ENCODE measurements at regions not wholly inside any gene's neighbourhood (a gene's known extent, or its start where the extent isn't known, plus 50 kb on each side); places are given as distances from the start of the nearest gene placed in this dataset.
"Not testable (repeated sequence)": the region's sequence is repeated elsewhere in the genome, so short reads cannot be mapped to it uniquely, and the experiment has no call there.

DNA sequence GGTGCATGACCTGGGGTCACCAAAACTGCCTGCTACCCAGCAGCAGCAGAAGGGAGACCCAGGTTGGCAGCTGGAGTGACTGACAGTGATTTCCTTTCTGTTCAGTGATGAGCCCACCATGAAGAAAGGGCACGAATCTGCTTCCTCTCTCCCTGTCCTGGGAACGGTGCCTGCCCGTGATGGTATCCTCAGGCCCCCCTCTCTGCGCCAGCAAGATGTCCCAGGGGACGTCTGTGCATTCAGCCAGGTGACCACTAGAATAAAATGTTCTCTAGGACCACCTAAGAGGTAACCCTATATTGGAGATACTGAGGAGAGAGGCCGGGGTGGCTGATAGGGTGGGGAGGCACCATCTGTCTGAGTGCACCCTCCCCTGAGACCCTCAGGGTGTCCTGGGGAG is 294.7 kb downstream of the QKI start:
- DNase-seq, result no peak

DNA sequence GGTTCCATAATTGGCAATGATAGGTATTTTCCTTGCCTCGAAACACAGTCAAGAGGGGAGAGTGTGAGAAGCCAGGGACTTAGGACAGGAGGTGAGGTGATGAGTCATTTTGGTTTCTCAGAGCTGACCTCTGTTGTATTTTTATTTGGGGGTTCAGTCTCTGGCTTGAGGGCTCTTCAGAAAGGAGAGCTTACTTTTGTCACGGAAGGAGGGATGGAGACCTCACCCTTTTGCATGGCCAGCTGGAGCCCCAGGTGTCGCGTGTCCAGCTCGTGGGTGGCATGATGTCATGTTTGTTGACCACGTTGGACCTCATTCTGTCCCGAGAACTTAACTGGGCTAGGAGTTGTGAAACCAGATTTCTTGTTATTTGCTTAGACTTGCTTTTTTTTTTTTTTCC is 293.9 kb downstream of the QKI start:
- DNase-seq, result no peak

DNA sequence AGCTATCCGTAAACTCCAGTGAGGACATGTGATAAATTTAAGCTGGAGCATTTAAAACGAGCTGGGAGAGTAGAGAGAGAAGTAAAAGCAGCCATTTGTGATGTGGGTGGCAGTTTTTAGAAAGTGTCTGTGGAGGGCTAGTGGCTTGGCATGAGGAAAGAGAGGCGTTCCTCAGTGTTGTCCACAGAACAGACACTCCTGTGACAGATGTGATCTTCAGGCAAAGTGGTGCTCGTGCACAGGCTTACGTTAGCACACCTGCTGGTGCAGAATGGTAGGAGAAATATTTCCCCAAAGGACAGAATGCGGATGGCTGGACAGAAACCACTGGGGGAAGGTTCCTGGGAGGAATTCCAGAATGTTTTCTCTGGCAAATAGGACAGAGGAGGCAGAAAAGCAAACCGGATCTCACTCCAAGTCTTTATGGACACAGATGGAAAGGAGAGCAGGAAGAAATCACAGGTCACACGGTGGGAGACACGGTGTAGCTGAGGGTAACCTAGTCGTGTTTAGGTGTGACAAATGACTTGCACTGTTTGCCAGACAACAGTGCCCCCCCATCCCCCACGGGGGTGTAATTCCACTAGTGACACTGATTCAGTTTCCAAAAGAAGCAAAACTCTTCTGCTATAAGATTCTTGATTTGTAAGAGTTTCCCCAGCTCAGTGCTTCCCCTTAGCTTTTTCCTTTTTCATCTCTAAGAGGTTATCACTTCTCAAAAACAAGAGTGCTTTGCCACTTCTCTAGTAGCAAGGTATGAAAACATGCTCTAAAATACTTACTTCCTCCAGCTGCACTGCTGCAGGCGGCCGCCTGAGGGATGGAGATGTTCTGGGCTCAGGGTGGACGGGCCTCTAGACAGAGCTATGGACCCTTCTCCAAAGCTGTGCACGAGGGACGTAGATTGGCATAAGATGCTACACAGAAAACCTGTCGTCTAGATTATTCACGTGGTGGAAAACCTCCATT is 293.2 kb downstream of the QKI start:
- no peak for DNase-seq

DNA sequence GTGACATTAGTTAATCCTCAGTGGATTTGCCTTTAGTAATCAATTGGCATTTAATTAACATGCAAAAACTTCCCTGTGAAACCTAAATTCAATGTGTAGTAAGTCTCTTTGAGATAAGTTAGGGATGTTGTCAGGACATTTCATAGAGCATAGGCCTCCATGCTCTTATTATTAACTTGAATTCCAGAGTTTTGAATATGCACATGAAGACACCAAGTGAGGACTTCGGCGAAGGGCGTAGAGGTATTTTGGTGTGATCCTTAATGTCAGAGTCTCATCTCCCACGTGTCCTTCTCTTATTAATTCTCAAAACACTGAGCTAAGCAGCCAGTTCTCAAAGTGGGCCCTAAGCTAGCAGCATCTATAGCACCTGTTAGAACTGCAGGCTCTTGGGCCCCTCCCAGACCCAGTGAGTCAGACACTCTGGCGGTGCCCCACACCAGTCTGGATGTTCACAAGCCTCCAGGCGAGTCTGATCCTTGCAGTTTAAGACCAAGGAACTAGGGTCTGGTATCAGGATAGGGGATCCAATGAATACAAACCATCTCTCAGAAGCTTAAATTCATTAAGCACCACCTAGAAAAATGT is 292.1 kb downstream of the QKI start:
- no peak for DNase-seq

DNA sequence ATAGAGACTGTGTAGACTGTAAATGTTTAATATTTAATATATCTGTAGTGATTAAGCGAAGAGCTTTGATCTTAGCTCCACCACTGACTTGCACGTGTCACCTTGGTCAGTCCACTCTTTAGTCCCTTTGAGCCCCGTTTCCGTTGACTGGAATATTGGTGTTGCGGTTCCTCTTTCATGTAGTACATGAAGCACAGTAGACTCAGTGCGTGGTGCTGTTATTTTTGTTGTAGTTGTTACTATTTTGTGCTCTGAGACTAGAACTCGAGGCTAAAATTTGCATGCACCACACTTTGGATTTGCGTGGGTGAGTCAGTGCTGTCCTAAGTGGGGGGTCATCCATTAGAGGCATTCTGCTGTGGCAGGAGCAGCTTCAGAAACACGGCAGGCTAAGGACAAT is 291.4 kb downstream of the QKI start:
- no peak for DNase-seq

DNA sequence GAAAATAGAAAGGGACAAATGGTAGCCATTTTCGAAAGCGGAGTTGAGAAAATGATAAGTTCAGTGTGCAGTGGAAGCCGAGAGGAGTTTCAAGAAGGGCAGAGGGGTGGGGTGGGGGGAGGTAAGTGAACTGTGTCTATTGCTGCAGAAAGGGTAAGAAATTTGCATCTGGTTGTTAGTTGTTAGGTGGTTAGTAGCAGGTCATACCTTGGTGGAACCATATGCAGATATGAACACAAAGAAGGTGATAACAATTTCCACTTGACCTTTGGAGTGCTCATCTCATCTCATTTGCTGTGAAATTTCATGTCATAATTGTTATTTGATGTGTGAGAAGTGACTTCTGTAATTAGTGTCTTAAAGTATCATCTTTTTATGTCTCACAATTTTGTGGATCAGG is 288.2 kb downstream of the QKI start:
- DNase-seq, result no peak

DNA sequence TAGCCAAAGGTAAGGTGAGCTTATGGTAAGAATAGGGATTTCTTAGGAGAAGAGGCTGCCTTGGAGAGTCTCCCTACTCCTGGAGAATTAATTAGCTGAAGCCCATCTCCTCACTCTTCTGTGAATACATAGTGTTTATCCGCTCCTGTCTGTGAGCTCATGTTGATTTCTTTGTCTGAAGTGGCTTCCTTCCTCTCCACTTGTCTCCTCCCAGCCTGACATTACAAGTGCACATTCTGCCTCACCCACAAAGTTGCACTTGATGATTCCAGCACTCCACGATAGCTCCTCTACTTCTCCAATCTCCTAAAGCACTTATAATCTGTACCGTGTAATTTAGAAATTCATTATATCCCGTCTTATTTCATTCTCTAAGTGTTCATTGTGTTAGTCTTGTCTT is 287.2 kb downstream of the QKI start:
- DNase-seq, result no peak

DNA sequence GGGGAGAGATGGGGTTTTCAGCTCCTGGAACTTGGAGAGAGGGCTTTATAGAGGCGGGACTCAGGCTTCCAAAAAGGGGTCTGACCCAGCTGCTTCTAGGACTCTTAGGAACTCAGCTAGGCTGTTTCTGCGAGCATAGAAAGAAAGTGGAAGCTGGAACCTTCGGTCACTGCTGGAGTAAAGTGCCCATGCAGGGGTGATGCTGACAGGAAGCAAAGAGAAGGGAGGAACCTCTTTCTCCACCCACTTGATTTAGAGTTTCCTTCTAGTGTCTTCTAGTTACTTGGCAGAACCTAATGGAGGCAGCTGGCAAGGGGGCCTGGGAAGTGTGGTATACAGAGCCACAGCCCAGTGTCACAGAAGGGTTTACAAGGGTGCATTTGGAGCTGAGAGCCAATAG is 283.6 kb downstream of the QKI start:
- no peak for DNase-seq

DNA sequence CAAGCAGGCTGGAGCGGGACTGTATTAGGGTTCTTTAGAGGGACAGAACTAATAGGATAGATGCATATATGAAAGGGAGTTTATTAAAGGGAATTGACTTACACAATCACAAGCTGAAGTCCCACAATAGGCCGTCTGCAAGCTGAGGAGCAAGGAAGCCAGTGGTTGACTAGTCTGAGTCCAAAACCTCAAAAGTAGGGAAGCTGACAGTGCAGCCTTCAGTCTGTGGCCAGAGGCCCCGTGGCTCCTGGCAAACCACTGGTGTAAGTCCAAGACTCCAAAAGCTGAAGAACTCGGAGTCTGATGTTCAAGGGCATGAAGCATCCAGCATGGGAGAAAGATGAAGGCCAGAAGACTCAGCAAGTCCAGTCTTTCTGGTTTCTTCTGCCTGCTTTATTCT is 281.8 kb downstream of the QKI start:
- not testable (repeated sequence) for DNase-seq

DNA sequence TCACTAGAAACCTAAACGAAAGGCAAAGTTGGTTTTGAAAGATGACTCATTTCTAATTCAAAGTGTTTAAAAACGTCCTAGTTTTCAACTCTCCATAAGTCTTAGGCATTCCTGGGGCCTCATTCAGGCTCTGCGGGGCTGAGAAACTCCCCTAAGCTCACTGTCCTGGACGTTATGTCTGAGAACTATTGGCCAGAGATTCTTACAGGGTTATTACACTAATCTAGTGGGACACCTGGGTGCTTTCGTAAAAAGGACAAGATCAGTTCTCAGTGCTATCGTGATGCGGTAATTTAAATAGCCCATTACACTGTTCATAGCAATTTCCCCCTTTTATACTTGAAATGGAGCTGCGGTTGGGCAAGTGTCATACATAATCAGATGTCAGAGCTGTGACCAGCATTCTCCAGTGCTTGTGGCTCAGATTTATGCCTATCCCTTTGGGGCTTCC is 280.9 kb downstream of the QKI start:
- DNase-seq, result no peak

DNA sequence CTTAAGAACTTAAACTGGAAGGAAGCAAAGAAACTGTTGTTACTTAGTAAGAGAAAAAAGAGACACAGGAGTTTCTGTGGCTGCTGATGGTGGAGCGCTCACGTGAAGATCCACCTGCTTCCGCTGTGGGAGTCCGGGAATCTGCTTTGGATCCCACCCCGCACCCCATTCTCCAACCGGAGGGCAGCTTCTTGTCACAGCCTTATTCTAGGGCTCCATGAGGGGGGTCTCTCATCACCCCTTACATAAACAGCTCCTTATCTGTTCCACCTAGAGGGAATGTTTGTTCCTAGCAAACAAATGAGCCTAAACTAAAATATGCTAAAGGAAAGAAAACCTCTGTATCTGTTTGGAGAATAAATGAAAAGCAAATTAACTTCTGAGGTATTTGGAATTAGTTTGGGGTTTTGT is 280.5 kb downstream of the QKI start:
- DNase-seq, result no peak

DNA sequence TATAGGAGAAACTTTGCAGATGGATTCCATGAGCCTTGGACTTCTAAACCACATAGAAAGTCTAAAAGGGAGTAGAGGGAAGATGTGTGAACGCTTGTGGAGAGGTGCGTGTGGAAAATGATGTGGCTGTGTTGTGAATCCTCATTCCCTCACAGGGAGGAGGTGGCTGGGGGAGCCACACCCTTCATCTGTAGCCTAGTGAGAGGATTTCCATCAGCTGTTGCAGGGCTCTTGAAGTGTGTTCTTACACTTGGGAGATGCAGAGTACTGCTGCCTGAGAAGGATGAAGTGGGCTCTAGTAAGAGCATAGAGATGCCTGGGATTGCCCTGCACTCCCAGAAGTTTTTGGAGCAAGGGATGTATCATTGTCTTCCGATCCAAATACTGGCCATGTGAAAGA is 279.6 kb downstream of the QKI start:
- no peak for DNase-seq

DNA sequence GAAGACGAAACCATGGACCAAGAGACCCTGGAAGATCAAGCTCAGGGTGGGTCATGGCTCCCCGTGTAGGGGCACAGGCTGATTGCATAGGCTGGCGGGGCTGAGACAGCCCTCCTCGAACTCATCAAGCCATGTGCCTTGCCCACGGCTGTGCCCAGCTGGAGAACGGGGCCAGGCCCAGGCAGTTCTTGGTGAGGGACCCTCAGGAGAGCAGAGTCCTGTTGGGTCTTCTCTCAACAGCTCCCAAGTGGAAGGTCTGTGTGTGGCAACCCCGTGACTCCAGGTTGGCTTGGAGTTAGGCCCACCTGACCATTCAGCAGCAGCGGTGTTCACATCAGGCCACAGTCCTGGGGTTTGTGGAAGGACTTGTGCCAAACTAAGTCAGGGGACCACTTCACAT is 276.5 kb downstream of the QKI start:
- no peak for DNase-seq

DNA sequence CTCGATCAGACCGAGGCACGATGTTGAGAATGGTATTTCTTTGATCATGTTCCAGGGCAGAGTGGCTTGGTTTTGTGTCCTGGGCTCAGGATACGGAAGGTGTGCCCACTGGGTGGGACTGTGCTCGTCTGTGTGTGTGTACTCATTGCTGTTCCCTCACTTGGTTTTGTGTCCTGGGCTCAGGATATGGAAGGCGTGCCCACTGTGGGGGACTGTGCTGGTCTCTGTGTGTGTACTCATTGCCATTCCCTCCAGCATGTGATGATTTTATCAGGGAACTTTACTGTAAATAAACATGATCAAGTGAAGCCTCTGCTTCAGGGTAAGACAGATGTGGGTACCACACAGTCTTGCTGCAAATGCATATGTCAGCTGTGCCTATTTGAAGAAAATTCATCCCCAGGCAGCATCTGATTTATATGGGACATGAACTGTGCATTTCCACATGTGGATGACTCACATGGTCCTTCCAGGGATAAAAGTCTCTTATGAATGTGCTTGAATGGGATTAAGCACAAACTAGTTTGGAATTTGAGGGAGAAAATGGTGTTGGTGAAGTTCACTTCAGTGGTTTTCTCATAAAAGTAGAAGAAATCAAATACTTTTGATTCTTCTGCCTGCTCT is 274.3 kb downstream of the QKI start:
- DNase-seq, result no peak

DNA sequence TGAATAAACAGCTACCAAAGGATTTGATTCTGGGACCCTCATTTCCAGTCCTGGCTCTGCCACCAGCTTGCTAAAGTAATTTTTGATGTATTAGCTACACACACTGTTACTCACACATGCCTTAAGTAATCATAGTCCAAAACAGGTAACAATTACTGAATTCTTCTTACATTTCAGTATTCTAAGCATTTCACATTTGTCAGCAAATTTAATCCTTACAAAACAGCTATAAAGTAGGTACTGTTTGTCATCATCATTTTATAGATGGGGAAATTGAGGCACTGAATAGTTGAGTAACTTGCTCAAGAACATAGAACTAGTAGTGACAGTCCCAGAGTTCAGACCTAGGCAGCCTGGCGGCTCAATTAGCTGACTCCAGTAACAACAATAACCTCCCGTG is 272.6 kb downstream of the QKI start:
- no peak for DNase-seq

DNA sequence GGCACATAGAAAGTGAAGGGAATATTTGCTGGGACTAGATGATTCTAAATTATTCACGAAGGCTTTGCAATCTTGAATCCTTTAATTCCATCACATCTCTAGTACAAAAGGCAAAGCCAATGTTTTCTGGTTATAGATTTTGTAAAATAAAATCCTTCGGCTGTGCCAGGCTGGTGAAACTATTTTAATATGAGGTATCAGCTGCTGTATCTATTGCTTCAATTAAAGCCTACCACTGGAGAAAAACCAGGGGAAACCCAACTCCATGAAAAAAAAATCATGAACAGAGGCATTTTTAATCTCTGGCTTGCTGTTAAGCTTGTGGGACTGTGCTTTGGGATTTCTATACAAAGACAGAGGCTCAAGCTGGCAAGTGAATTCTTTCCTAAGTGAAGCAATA is 271.8 kb downstream of the QKI start:
- DNase-seq, result no peak

DNA sequence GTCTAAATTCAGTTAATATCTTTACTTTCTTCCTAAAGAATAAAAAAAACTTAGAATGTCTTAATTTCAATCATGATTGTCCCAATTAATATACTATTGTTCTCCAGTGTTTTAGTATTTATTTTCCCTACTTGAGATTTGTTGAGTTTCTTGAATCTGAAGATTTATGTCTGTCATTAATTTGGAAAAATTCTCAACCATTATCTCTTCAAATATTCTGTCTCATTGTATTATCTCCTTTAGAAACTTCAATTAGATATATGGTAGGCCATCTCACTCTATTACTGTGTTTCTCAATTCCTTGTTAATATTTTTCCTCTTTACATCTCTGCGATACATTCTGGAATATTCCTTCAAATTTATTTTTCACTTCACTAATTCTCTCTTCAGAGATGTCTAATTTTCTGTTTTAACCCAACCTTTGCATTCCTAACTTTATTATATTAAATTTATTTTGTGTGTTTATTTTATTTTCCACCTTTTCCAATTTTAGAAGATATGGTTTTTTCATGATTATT is 268.6 kb downstream of the QKI start:
- no peak for DNase-seq

DNA sequence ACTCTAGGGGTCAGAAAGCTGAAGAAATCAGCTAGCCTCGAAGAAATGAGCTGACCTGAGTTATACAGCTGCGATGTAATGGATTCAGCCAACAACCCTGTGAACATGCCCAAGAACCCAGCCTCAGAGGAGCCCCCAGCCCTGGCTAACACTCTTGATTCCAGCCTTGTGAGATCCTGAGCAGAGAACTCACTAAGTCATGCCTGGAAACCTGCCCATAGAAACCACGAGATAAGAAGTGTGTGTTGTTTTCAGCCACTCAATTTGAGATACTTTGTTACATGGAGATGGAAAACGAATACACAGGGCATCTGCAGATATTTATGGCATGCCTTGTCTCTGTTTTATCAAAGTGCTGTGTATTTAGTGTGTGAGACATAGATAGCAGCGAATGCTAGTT is 265.2 kb downstream of the QKI start:
- no peak for DNase-seq

DNA sequence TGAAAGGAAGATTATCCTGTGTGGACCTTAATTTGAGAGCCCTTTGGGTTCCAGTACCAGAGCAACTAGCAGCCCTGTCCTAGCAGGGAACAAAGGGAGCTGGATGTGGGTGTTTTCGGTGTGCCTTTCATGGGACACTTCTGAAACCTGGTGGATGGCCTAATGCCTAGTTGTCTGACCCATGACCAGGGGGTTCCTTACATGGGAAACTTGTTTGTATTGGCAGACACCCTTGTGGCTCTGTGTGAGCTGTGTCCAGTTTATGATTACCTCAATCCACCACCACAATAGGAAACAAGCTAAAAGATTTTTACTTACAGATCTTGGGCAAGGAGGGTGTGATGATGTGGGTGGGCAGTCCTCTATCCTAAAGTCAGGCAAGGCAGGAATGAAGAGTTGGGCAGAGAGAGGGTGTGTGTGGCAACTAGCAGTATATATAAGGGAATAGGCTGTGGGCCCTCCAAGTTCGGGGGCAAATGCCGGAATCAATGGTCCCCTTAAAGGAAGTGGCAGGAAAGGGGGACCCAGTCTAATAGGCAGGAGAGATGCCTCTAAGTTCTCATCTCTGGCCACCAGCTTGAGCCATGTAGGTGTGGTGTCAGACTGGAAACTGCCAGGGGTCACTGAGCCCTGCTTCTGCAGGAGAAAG is 264.6 kb downstream of the QKI start:
- no peak for DNase-seq

DNA sequence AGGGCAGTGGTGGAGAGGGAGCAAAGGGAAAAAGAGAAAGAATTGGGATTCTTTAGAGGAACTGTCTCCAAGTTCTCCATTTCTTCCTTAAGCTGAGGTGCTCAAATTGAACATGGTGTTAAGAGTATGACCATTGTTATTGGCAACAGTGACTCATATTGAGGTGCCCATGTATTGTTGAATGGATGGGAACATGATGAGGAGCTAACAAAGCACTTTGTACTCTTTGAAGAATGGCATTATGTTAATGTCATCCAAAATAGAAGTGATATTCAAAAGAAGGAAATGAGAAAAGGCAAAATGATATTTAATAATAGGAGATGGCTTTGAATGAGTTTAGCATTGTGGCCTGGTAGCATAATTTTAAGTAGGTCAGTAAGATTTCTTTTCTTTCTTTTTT is 261.1 kb downstream of the QKI start:
- no peak for DNase-seq

DNA sequence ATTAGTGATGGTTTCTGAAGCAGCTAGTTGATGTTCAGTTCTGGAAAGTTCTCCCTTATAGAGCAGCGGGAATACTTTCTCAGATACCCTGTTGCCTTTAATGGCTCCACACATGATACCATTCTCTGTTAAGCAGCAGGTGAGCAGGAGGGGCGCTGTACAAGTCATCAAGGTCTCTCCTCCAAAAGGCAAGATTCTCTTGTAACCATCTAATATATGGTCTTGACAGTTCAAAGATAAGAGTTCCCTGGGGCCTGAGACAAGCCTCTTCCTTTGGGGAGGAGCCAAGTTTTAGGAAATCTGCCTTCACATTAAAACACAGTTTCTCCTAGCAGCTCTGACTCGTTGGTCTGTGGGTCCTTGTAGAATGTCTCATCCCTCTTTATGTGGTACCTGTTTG is 258.2 kb downstream of the QKI start:
- no peak for DNase-seq

DNA sequence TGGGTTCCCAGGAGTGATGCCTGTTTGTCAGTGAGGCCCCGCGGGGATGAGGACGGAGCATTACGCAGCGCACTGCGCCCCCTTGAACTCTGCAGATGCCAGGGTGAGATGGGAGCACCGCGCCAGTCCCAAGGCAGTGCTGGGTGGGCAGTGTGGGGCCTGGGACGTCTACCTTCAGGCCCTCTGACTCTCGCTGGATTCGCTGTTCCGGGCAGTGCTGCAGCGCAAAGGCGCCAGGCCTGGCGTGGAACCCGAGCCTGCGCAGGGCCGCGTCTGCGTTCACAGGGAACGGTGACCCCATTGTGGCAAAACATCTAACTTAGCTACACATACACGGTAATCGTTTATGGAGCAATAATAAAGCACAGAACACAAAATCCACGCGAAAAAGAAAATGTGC is 257.3 kb downstream of the QKI start:
- DNase-seq, result no peak

DNA sequence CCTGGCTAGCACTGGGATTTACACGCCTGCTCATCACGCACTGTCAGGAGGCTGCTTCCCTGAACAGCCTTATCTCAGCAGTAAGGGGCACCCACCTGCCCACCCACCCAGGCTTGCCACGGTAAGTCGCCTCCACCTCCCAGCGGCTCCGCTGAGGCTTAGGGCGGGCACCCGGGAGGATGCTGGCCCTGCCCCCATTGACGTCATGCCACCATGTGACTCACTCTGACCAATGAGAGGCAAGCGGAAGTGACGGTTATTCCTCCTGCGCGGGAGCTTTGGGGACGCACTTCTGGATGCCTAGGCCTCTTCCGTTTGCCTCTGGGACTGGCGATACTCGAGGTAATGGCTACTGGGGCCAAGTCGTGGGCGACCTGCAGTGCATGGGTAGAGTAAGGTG is 256.8 kb downstream of the QKI start:
- DNase-seq, result no peak
